GM19239 (cell line): ENCODE measurements at regions not wholly inside any gene's neighbourhood (a gene's known extent, or its start where the extent isn't known, plus 50 kb on each side); places are given as distances from the start of the nearest gene placed in this dataset.
"Not testable (repeated sequence)": the region's sequence is repeated elsewhere in the genome, so short reads cannot be mapped to it uniquely, and the experiment has no call there.

ENCODE experiments used
- DNase-seq: peaks from one replicate; pipeline ENCODE4 v3.0.0; 2011; ENCODE audit warnings: low spot score; ENCODE audit not compliant: insufficient read length
- FAIRE-seq: peaks from 2 replicates; lab custom pipeline; 2011; peaks lifted over from hg19 to GRCh38; lab: Jason Lieb, UNC

- DNase-seq (no peak), FAIRE-seq (no peak)
These were observed 270.5 kb upstream of the PODXL start for GRCh38 chr7:131826960-131827359.

DNA sequence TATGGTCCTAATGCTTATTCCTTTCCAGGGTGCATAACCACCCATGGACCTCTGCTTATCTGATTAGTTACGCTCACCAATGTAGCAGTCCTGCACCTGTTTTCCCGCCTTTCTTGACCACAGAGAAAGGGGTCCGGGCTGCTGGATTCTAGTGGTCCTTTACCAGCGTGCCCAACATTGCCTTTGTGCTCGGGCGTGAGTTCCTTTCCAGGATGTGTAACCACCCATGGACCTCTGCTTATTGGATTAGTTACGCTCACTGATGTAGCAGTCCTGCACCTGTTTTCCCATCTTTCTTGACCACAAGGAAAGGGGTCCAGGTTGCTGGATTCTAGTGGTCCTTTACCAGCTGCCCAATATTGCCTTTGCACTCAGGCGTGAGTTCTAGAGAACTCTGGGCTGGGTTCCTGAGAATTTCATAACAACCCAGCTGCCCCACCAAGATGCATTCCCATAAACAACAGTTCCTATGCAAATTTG lies 267.6 kb upstream of the PODXL start:
- not testable (repeated sequence) for DNase-seq, FAIRE-seq

GRCh38 chr7:131819891-131820290 lies 263.5 kb upstream of the PODXL start:
- FAIRE-seq (no peak), DNase-seq (no peak)

GRCh38 chr7:131816391-131817007 lies 260.1 kb upstream of the PODXL start:
- FAIRE-seq, result no peak
- no peak for DNase-seq

GRCh38 chr7:131808736-131809135 lies 252.3 kb upstream of the PODXL start:
- FAIRE-seq (no peak), DNase-seq (no peak)

DNA sequence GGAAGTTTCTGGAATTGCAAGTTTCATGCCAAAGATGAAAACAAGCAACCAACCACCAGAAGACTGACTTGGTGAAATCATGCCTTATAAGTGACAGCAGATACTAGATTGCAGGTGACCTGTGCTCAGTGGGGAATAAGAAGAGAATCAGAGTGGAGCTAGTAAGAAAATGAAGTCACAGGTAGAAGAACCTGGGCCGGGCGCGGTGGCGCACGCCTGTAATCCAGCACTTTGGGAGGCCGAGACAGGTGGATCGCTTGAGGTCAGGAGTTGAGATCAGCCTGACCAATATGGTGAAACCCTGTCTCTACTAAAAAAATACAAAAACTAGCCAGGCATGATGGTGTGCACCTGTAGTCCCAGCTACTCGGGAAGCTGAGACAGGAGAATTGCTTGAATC lies 251.7 kb upstream of the PODXL start:
- not testable (repeated sequence) for DNase-seq, FAIRE-seq

- no peak for FAIRE-seq
These were observed 247.4 kb upstream of the PODXL start for GRCh38 chr7:131803816-131804215.

GRCh38 chr7:131802195-131802864 lies 245.9 kb upstream of the PODXL start:
- DNase-seq (no peak), FAIRE-seq (no peak)

More at GRCh38 chr7:131803816-131804215, 247.4 kb upstream of the PODXL start:
- no peak for DNase-seq

GRCh38 chr7:131800531-131800930 lies 244.1 kb upstream of the PODXL start:
- no peak for DNase-seq
- FAIRE-seq, result no peak

DNA sequence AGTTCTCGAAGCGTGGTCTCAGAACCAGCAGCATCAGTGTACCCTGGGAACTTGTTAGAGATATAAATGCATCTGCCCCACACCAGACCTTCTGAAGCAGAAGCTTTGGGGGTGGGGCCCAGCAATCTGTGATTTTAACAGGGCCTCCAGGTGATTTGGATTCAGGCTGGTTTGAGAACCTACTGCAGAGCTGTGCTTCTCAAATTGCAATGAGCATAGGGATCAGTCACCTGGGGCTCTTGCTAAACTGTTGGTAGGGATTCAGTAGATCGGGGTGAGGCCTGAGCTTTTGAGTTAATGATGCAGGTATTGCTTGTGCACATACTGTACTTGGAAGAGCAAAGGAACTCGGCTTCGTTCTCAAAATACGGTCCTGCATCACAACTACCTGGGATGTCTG lies 243.6 kb upstream of the PODXL start:
- DNase-seq (no peak), FAIRE-seq (no peak)

GRCh38 chr7:131797841-131798240 lies 241.4 kb upstream of the PODXL start:
- DNase-seq (no peak), FAIRE-seq (no peak)

DNA sequence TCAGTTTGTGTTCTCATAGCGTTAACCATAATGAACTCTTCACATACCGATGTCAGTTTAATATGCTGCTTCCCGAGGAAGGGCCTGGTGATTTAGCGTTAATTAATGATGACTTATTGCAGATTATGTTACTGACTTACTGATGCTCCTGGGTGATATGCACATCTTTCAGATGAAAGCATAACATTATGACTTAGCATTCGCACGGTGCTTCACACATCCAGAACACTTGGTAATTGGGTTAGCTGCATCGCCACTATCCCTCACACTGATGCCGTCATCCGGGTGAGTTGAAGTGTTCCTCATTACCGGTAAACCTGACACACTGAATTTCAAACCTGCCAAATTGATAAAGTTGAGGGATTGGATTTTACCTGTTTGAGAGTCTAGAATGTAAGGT lies 239.0 kb upstream of the PODXL start:
- FAIRE-seq (no peak), DNase-seq (no peak)

DNA sequence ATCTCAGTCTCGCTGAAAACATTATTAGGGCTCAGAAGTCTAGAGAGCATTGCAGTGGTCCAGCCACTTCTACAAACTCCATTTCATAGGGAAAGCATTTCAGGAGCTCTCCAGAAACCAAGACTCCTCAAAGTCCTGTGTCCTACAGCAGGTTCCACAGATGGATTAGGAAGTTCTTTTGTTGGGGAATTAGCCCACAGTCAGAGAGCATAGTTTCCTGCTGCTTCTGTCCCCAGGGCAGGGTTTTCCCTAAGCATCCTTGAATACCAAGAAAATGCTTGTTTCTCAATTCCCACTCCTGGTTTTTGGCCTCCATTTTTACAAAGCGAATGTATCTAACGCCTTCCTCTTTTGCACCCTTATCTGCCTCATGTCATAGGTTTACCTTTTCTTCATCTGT lies 235.9 kb upstream of the PODXL start:
- FAIRE-seq, result no peak
- no peak for DNase-seq

DNA sequence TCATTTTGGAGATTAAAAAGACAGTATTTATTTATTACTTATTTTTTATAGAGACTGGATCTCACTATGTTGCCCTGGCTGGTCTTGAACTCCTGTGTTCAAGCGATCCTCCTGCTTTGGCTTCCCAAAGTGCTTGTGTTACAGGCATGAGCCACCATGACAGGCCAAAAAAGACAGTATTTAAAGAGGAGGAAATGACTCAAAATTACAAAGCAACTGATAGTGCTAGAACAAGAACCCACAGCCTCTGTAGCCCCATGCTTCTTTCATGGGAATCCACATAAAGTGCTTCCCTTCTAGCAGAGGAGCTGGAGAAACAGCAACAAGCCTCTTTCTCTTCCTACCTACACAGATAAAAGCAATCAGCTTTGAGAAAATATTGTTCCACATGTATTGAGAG lies 230.7 kb upstream of the PODXL start:
- DNase-seq (no peak), FAIRE-seq (no peak)

DNA sequence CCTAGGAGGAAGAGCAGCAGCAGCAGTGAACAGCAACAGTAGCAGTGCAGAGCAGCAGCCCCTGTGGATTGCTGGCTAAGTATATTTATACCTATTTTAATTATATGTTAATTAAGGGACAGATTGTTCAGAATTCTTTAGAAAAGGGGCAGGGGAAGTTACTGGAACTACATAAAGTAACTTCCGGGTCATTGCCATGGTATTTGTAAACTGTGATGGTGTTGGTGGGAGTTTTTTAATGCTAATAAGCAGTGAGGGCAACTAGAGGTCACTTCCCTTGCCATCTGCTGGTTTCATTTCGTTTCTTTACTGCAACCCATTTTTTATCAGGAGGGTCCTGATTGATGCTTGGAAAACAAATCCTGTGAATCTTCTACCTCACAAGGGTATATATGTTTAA lies 229.8 kb upstream of the PODXL start:
- FAIRE-seq, result no peak

GRCh38 chr7:131778601-131779000 lies 222.2 kb upstream of the PODXL start:
- no peak for FAIRE-seq

More for the DNA sequence above, 229.8 kb upstream of the PODXL start:
- no peak for DNase-seq

DNA sequence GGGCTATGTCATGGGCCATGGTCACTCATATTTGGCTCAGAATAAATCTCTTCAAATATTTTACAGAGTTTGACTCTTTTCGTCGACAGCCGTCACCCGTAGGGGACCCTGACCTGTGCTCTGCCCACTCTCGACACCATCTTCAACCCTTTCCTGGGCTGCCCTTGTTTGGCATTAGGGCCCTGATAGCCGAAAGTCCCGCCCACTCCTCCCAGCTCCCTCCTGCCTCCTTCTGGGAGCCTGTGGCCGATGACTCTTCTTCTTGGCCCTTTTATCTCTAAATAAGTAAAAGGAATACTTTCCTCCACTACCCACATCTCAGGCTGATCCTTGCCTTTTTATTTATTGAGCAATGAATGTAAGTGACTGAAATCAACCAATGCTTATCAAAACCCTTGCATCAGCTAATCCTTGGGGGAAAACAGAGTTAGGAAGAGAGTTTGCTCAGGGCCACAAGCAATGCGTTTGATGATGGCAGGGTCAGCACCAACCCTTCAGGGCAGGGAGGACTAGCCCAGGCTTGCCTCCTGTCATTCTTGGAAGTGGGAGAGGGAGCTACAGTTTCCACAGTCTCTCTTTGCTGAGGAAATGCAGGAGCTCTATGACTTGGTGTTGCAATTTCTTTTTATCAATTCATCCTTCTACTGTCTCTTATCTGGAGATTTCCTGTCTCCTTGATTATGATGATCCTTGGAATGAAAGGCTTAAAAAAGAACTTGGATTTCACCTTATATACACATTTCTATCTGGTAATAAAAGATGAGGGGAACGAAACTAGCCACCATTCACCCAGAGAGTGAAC lies 218.2 kb upstream of the PODXL start:
- DNase-seq (no peak), FAIRE-seq (no peak)

More at GRCh38 chr7:131778601-131779000, 222.2 kb upstream of the PODXL start:
- no peak for DNase-seq

- DNase-seq (no peak), FAIRE-seq (no peak)
These were observed 217.0 kb upstream of the PODXL start for GRCh38 chr7:131773413-131773812.

DNA sequence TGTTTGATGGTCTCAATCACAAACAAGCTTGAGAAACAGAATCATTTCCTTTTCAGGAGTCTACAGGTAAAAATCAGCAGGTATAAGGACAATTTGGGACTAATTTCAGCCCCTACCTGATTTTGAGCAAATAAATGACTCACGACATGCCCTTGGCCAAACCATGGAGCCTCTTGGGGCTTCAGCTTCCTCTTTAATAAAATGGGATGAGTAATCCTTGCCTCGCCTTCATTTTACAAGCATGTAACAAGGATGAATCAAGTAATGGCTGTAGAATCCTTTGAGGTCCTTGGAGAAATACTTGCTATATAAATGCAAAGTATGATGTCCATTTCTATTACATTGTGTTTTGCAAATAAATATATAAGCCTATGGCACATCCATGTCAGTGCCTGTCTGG lies 212.8 kb upstream of the PODXL start:
- no peak for FAIRE-seq
- no peak for DNase-seq

GRCh38 chr7:131767591-131767990 lies 211.2 kb upstream of the PODXL start:
- no peak for FAIRE-seq
- no peak for DNase-seq

DNA sequence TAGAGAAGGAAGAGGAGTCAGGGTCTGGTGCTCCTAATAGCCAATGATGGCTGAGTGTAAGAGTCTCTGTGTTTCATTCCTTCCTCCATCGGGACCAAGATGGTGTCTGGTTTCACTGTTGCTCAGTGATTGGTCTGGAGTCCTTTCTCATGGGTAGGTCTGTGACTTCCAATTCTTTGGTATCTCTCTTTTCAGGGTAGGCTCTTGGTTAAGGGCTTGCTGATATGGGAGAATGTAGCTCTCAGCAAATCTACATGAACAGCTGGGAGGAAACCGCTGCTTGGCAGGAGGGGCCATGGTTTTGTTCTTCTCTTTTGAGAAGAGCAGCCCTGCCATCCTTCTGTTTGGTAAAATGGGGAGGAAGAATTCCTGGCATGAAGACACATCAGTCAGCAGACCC lies 209.1 kb upstream of the PODXL start:
- no peak for FAIRE-seq
- no peak for DNase-seq
